K562 (cell line): ENCODE measurements at regions not wholly inside any gene's neighbourhood (a gene's known extent, or its start where the extent isn't known, plus 50 kb on each side); places are given as distances from the start of the nearest gene placed in this dataset.

Source experiments
- ATAC-seq: fragments of 200-7000 bp; cut with Tn5 transposase; 3 replicates; pipeline ENCODE4 v1.9.1; 2020; ENCODE audit warnings: moderate library complexity
- BruUV-seq: library from RNA; stranded (reverse); fragments of 400-500 nt; replicated peaks from 2 replicates; lab custom pipeline; 2021; lab: Mats Ljungman, UMichigan
- CTCF ChIA-PET: fragments of 300-600 bp; formaldehyde crosslinking; extraction: SDS; loops from one replicate; lab custom pipeline; 2021; ENCODE audit warnings: low intra/inter-chr PET ratio; lab: Yijun Ruan, JAX
- POLR2A ChIA-PET: fragments of 300-600, 350-650 bp; sonication (Branson Sonifier 250); formaldehyde crosslinking; extraction: SDS; loops from one replicate; lab custom pipeline; 2021; ENCODE audit warnings: antibody characterized with exemption, inconsistent platforms; lab: Yijun Ruan, JAX
- DNase-seq, 4 experiments: peaks; one replicate each; pipeline versions ENCODE4 v3.0.0 to v3.0.0-alpha.2; 2011 to 2018; ENCODE audit warnings: low spot score in 3 of 4, mixed read lengths in 3 of 4; ENCODE audit errors: extremely low read depth in 1 of 4
- FAIRE-seq: peaks from 2 replicates; lab custom pipeline; 2011; peaks lifted over from hg19 to GRCh38; lab: Jason Lieb, UNC
- H2AFZ ChIP-seq: 2 replicates; pipeline ENCODE4 v1.6.0; 2011; ENCODE audit warnings: low read depth, low read length, control low read depth, inconsistent platforms
- H3K27ac ChIP-seq: fragments of 200-600 bp; 3 replicates; pipeline ENCODE4 v1.8.0; 2011; ENCODE audit warnings: low read depth, mild to moderate bottlenecking, control low read depth, inconsistent platforms, low read length, moderate library complexity, mixed read lengths; ENCODE audit errors: extremely low read depth
- H3K27me3 ChIP-seq, 2 experiments: fragments of 300-600 bp in 1 of 2; 2 replicates in 1 of 2; 3 replicates in 1 of 2; pipeline versions ENCODE4 v1.6.0 to v1.8.0; 2011; ENCODE audit warnings: inconsistent platforms in 2 of 2, low read length in 2 of 2, mild to moderate bottlenecking in 1 of 2, mixed read lengths in 1 of 2, moderate library complexity in 1 of 2; ENCODE audit not compliant: control insufficient read depth in 2 of 2, insufficient read depth in 2 of 2
- H3K36me3 ChIP-seq: fragments of 300-600 bp; 3 replicates; pipeline ENCODE4 v1.8.0; 2011; ENCODE audit warnings: mild to moderate bottlenecking, low read length, inconsistent platforms; ENCODE audit not compliant: control insufficient read depth, insufficient read depth
- H3K4me1 ChIP-seq, 2 experiments: fragments of 200-600 bp in 1 of 2; replicated peaks in 1 of 2; 2 replicates in 1 of 2; 3 replicates in 1 of 2; pipeline versions ENCODE4 v1.5.1 to v1.8.0; 2011; ENCODE audit warnings: inconsistent platforms in 2 of 2, low read length in 2 of 2, mild to moderate bottlenecking in 1 of 2, mixed read lengths in 1 of 2, moderate library complexity in 1 of 2; ENCODE audit not compliant: control insufficient read depth in 2 of 2, insufficient read depth in 2 of 2
- H3K4me2 ChIP-seq: 2 replicates; pipeline ENCODE4 v1.6.1; 2011; ENCODE audit warnings: low read length, control low read depth, inconsistent platforms, mixed read lengths; ENCODE audit not compliant: insufficient read depth
- H3K4me3 ChIP-seq: fragments of 200-600 bp; sonication (generic), shearing (Covaris generic); 2 replicates; pipeline ENCODE4 v1.5.1; 2016; ENCODE audit warnings: control low read depth, inconsistent platforms
- H3K79me2 ChIP-seq: fragments of 200-600 bp; 3 replicates; pipeline ENCODE4 v1.8.0; 2011; ENCODE audit warnings: low read length, inconsistent platforms; ENCODE audit not compliant: control insufficient read depth, insufficient read depth
- H3K9ac ChIP-seq, 2 experiments: 2 replicates each; pipeline versions ENCODE4 v1.6.0 to v1.6.1; 2011; ENCODE audit warnings: low read depth in 2 of 2, low read length in 2 of 2, control low read depth in 1 of 2, inconsistent platforms in 1 of 2, mild to moderate bottlenecking in 1 of 2, mixed read lengths in 1 of 2; ENCODE audit not compliant: insufficient read depth in 1 of 2
- H3K9me1 ChIP-seq: one replicate; pipeline ENCODE4 v1.6.0; 2011; ENCODE audit warnings: inconsistent platforms, mild to moderate bottlenecking, low read length, moderate library complexity; ENCODE audit not compliant: control insufficient read depth, insufficient read depth
- H3K9me3 ChIP-seq: replicated peaks from 2 replicates; pipeline ENCODE4 v1.5.1; 2011; ENCODE audit warnings: low read depth, low read length, inconsistent platforms; ENCODE audit not compliant: control insufficient read depth, insufficient read depth
- H4K20me1 ChIP-seq: replicated peaks from 2 replicates; pipeline ENCODE4 v1.6.1; 2011; ENCODE audit warnings: low read length, inconsistent platforms, mixed read lengths; ENCODE audit not compliant: control insufficient read depth, insufficient read depth
- HNRNPK ChIP-seq: fragments of 200-400 bp; formaldehyde crosslinking; IDR thresholded peaks from one replicate; pipeline ENCODE4 v1.6.1; 2018; ENCODE audit warnings: mild to moderate bottlenecking, low read depth, low read length; ENCODE audit not compliant: poor library complexity, severe bottlenecking
- HNRNPLL ChIP-seq: fragments of 200-400 bp; formaldehyde crosslinking; IDR thresholded peaks from 2 replicates; pipeline ENCODE4 v1.6.1; 2017; ENCODE audit warnings: low read length, low read depth, mild to moderate bottlenecking; ENCODE audit not compliant: poor library complexity, severe bottlenecking
- PCBP1 ChIP-seq: fragments of 200-400 bp; formaldehyde crosslinking; IDR thresholded peaks from 2 replicates; pipeline ENCODE4 v1.6.1; 2018; ENCODE audit warnings: mild to moderate bottlenecking, low read depth, low read length; ENCODE audit not compliant: poor library complexity, severe bottlenecking
- RBM25 ChIP-seq: fragments of 200-400 bp; formaldehyde crosslinking; IDR thresholded peaks from 2 replicates; pipeline ENCODE4 v1.6.1; 2018; ENCODE audit warnings: low read length, low read depth, moderate library complexity; ENCODE audit not compliant: severe bottlenecking
- TSC22D4 ChIP-seq: fragments of 450-650 bp; IDR thresholded peaks from 2 replicates; pipeline ENCODE4 v1.6.1; 2016; ENCODE audit warnings: missing genetic modification characterization, missing biosample characterization, control low read depth
- ZKSCAN8 ChIP-seq: fragments of 200-800 bp; sonication (Bioruptor generic); IDR thresholded peaks from 2 replicates; pipeline ENCODE4 v1.6.1; 2016; ENCODE audit warnings: missing genetic modification characterization, missing compliant biosample characterization
- ZNF583 ChIP-seq: fragments of 250-450 bp; sonication (Bioruptor Pico); IDR thresholded peaks from 2 replicates; pipeline ENCODE4 v1.4.0; 2020
- ZNF699 ChIP-seq: fragments of 250-450 bp; sonication (Bioruptor Pico); IDR thresholded peaks from 2 replicates; pipeline ENCODE4 v1.8.0; 2021; ENCODE audit warnings: mild to moderate bottlenecking, moderate library complexity; ENCODE audit not compliant: insufficient replicate concordance
- in situ Hi-C: fragments of 300-500 bp; cut with MboI; formaldehyde crosslinking; loops from 4 replicates; pipeline ENCODE4 v1.15.0; 2018; ENCODE audit warnings: inconsistent platforms, mixed read lengths
- intact Hi-C: fragments of 100-400 bp; cut with micrococcal nuclease; formaldehyde crosslinking; loops from 2 replicates; pipeline ENCODE4 v1.14.2; 2022

DNA sequence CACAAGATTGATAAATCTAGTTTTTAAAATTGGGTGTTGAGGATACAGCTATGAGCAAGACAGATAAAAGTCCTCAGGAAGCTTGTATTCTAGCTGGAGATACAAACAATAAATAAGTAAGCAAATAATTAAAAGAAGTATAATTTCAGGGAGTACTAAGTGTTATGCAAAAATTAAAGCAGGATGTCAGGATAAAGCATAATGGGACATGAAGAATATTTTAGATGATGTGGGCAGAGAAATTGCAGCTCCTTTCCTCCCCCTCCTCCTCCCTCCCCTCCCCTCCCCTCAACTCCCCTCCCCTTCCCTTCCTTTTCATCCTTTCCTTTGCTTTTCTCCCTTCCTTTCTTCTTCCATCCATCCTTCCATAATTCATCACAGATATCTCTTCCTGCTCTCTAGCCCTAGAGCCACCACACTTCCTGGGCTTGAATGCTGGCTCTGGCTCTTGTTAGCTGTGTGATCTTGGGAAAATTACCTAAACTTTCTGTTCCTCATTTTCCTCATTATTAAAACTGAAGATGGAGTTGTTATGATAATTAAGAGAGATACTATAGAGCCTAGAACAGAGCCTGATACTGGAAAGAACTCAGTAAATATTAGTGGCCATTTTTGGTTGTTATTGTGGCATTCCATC is 323.9 kb downstream of the AACS start:
- DNase-seq (no peak), ATAC-seq (no peak), FAIRE-seq (no peak)
- Histone ChIP-seq H2AFZ (no peak overlapping the region), H3K79me2 (no peaks in the 10 kb centered on the region), H3K4me2 (no peak overlapping the region), H4K20me1 (no peaks in the 10 kb centered on the region), H3K9me3 (no peaks in the 10 kb centered on the region), H3K27ac (no peak overlapping the region), H3K9me1 (no peaks in the 10 kb centered on the region), H3K36me3 (no peaks in the 10 kb centered on the region), H3K4me1 (no peaks in the 10 kb centered on the region), H3K4me3 (no peak overlapping the region), H3K9ac (no peak overlapping the region), H3K27me3 (peaks cover 0 to 7% of the 10 kb centered on the region in 2 experiments; a peak in 1 of 5 replicates)
- POLR2A ChIA-PET: interaction anchor here (0.7 kb wide), 1 partner anchor 14 kb away, joined by 3 read pairs; no protein-coding TSS in a partner anchor
- CTCF ChIA-PET: no interaction called here
- intact Hi-C loops: no loop called here
- TF ChIP-seq HNRNPK (peak; percentile 56), TSC22D4 (no peak), ZKSCAN8 (CRISPR knock-in tag) (no peak), HNRNPLL (no peak), ZNF583 (no peak), PCBP1 (peak; percentile 52), ZNF699 (no peak), RBM25 (peak; percentile 5)
- in situ Hi-C loops: no loop called here
- BruUV-seq: no TSS peak
